ENCODE measurements at regions not wholly inside any gene's neighbourhood (a gene's known extent, or its start where the extent isn't known, plus 50 kb on each side); places are given as distances from the start of the nearest gene placed in this dataset.
"Not testable (repeated sequence)": the region's sequence is repeated elsewhere in the genome, so short reads cannot be mapped to it uniquely, and the experiment has no call there.

DNA sequence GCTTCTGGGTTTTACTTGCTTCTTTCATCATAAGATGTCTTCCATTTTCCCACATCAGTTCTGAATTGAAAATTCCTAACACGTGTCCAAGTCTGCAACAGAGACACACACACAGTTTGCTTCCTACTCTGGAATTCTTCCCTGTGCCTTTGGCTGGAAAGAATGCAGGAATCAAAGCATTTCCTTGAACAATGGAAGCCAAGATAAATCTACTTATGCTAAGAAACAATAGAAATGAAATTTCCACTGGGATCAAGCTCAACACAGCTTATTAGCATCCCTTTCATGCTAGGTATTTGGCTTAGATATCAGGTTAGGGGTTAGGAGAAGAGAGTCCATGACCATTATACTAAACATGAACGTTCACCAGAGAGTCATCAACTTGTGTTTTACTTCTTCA lies 101.1 kb upstream of the SCAF8 start:
- no peak for DNase-seq (ENCODE audit: low spot score)

DNA sequence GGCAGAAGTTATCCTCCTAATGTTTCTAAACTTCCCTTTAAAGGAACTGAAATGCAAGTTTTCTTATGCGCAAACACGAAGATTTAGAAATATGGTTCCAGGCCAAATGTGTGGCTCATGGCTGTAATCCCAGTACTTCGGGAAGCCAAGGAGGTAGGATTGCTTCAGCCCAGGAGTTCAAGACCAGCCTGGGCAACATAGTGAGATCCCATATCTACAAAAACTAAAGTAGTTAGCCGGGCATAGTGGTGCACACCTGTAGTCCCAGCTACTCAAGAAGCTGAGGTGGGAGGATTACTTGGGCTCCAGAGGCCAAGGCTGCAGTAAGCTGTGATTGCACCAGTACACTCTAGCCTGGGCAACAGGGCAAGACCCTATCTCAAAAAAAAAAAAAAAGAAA lies 95.8 kb upstream of the SCAF8 start:
- DNase-seq (ENCODE audit: low spot score) = no peak

DNA sequence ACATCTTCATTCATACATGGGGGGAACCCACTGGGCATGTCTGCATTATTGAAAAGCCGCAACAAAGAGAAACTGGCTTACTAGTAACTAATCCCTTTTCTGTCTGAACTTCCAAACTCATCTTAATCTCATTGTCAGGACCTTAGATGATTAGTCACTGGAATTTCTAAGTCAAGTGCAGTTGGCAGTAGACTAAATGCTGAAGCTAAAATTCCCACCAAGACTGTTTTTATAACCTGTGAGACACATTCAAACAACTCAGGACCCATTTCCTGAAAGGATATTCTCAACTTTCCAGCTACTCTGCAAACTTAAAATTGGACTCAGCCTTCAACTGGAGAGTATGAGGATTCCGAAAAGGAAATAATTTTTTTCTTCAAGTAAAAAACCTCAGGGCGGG lies 94.8 kb upstream of the SCAF8 start:
- DNase-seq (ENCODE audit: low spot score) = no peak

DNA sequence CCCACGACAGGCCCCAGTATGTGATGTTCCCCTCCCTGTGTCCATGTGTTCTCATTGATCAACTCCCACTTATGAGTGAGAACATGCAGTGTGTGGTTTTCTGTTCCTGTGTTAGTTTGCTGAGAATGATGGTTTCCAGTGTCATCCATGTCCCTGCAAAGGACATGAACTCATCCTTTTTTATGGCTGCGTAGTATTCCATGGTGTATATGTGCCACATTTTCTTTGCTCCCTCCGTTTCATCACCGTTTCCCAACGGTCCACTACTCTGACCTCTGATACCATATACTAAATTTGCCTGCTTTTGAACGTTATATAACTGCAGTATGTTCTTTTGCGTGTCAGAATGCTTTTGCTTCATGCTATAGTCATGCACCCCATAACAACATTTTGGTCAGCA lies 94.0 kb upstream of the SCAF8 start:
- DNase-seq (ENCODE audit: low spot score) = not testable (repeated sequence)

DNA sequence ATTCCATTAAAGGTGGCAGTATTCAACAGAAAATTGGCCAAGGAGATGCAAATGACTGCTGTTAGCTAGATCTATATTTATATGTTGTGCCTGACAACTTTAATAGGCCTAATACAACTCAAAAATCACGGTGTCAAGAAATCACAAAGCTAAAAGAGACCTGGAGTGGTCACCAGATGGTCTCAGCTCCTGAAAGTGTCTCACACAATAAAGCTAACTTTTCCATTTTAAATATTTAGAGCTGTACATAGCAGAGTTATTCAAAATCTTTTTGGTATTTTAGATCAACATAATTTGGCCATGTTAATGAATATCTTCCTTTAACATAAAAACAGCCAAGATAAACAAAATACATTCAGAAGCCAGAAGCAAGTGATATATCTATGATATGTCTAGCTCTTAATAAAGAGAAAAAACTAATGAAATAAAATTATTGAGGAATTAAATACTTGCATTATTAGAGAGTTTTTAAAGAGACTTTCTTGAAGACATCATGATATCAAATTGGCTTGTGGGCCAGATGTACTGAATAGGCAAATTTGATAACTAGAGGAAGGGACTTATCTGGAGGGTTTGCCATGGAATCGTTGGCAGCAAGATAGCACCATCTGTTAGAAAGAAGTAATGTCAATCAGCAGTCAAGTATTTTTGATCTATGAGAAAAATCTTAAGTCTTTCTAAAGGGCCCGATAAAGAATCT lies 84.9 kb upstream of the SCAF8 start:
- DNase-seq (ENCODE audit: low spot score) = no peak

DNA sequence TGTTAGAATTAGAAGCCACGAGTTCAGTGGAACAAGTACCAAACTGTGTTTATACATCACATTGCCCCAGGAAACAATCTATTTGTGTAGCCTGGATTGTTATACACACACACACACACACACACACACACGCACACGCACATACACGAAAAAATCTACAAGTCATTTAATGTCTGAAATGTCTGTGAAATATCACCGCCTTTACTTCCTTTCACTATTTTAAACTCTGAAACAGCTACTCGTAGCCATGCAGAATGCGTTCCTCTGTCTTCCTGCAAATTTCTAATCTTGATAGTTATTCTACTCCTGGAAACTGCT lies 84.4 kb upstream of the SCAF8 start:
- DNase-seq (ENCODE audit: low spot score) = no peak

DNA sequence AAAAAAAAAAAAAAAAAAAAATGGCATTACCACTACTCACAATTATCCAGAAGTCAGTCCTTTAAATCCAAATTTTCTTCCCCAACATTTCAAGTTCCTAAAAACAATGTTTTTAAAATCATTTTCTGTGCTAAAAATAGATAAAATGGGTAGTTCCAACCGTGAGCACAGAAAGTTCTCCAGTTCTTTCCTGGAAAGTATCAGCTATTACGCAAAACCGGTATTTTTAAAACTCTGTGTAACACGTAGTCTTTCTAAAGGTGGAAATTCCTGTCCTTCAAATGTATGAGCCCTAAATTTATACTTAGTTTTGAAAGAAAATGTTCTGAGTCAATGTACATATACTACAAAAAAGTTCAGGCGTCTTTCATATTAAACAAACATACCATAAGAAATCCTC lies 83.5 kb upstream of the SCAF8 start:
- no peak for DNase-seq (ENCODE audit: low spot score)

DNA sequence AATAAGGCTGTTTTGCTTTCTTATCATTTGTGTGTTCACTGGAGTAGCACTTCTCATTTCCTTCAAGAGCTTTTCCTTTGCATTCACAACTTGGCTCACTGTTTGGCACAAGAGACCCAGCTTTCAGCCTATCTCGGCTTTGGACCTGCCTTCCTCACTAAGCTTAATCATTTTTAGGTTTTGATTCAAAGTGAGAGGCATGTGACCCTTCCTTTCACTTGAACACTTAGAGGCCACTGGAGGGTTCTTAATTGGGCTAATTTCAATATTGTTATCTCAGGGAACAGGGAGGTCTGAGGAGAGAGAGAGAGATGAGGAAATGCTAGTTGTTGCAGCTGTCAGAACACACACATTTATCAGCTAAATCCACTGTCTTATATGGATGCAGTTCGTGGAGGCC lies 82.9 kb upstream of the SCAF8 start:
- no peak for DNase-seq (ENCODE audit: low spot score)

DNA sequence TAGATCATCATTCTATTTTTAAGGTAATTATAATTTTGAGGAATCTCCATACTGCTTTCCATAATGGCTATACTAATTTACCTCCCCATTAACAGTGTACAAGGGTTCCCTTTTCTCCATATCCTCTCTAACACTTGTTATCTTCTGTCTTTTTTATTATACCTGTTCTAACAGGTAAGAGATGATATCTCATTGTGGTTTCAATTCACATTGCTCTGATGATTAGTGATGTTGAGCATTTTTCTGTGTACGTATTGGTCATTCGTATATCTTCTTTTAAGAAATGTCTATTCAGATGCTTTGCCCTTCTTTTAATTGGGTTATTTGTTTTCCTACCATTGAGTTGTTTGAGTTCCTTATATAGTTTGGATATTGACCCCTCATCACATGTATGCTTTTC lies 81.6 kb upstream of the SCAF8 start:
- DNase-seq (ENCODE audit: low spot score) = no peak

DNA sequence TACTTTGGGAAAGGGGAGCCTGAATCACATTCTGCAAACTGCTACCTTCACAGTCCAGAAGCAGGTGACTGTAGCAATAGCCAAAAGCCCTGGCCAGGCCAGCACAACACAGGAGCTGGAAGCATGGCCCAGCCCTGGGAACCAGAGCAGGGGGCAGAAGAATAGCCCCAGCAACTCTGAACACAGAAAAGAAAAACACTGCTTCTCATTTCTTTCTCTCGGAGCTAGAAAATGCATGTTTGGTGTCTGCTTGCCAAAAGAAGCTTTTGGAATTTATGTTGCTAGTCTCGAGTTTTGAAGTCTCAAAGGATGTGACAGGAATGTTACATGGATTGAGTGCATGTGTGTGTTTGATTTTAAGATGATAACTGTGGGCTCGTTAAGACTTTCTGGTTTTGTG lies 79.8 kb upstream of the SCAF8 start:
- DNase-seq (ENCODE audit: low spot score) = no peak

DNA sequence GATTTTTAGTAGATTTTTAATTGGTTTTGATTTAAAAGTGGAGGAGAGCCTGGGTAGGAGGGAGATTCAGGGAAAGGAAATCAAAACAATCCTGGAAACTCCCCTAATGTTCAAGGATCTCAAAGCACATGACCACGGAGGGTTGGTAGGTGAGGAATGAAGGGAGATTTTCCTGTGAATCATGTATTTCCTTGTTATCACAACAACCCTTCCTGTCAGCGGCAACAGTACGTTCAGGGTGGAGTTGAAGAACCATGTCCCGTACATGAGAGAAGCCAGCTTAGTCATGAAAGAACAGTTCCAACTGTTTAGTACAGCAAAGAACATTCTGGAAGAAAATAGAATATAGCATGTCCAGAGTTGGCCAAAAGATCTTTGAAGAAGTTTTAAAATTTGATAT lies 79.4 kb upstream of the SCAF8 start:
- no peak for DNase-seq (ENCODE audit: low spot score)

DNA sequence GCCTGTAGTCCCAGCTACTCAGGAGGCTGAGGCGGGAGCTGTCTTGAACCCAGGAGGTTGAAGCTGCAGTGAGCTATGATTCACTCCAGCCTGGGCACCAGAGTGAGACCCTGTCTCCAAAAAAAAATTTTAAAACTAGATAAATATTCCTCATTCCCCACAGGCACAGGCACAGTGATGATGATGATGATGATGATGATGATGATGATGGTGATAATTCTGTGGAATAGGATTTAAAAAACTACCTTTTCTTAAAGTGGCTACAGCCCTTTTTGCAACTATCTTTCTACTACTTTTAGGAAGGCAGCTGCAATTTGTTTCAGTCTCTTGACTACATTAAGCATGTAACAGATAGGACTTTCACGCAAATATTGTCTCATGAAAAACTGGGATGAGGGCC lies 76.6 kb upstream of the SCAF8 start:
- DNase-seq (ENCODE audit: low spot score) = no peak

DNA sequence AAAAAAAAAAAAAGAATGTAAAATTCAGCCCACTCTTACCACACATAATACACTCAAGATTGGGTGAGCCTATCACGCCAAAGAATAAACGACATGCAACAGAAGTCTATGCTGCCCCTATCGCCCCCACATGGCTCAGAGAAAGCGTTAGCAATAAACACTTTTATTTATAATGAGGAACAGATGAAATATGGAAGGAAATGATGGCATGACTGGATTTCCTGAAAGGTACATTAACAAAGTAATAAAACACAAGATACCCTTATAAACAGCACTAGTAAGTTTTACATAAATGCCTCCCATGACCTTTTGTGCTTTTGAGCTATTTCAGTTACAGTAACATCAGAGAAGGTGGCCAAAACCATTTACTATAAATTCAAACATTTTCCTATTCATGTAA lies 71.4 kb upstream of the SCAF8 start:
- no peak for DNase-seq (ENCODE audit: low spot score)

DNA sequence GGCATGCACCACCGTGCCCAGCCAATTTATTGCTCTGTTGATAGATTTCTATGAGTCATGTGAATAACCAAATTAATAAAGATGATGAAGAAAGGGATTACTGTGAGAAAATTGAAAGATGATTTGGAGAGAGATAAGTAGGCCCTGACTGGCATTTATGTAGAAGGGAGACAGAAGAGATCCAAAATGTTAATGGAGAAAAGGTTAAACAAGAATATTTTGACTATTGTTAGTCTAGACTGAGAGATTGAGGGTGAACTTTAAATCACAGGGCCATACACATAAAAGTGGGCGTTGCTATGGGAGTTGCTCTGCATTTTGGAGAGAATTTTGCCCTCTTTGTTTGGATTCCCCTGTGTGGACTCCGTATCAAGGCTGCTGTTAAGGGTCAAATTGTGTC lies 68.9 kb upstream of the SCAF8 start:
- no peak for DNase-seq (ENCODE audit: low spot score)

DNA sequence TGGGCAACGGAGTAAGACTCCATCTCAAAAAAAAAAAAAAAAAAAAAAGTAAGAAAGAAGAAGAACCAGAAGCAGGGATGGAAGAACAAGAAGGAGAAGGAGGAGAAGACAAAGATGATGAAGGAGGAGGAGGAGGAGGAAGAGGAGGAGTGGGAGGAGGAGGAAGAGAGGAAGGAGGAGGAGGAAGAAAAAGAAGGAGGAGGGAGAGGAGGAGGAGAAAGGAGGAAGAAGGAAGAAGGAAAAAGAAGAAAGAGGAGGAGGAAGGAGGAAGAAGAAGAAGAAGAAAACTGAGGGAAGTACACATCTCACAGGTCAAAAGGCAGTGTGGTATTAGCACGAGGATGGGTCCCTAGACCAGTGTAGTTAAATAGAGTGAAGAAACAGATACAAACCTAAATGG lies 65.1 kb upstream of the SCAF8 start:
- DNase-seq (ENCODE audit: low spot score) = no peak

DNA sequence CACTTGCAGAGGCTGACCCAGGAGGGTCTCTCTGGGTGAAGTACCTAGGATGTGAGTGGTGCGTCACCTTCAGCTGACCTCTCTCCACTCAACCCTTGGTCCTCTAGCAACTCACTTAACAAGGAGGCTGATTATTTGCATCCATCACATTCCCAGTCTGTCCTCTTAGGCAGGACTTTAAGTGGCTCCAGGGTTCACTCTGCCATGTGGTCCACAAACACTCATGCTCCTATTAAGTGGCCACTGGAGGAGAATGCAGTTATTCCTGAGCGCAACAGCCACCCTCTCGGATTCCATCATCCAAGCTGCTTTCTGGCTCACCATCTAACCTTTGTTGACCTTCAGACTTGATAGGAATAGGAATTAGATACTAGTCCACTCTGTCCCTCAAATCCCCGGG lies 61.1 kb upstream of the SCAF8 start:
- no peak for DNase-seq (ENCODE audit: low spot score)

DNA sequence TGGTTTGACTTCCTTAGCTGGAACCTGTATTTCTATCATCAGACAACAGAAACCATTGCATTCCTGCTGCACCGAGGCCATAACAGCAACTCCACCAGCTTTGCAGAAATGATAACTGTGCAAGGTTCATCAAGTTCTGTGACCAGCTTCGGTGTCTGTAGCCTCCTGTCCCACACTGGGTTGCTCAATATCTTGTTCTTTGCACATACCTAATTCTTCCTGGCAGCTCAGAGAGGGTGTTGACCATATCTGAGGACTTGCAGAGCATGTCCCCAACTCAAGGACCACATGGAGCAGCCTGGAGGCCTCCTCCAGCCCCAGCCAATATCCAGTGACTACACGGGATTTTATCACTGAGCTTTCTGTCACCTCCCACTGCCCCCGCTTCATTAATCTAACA lies 59.3 kb upstream of the SCAF8 start:
- no peak for DNase-seq (ENCODE audit: low spot score)

DNA sequence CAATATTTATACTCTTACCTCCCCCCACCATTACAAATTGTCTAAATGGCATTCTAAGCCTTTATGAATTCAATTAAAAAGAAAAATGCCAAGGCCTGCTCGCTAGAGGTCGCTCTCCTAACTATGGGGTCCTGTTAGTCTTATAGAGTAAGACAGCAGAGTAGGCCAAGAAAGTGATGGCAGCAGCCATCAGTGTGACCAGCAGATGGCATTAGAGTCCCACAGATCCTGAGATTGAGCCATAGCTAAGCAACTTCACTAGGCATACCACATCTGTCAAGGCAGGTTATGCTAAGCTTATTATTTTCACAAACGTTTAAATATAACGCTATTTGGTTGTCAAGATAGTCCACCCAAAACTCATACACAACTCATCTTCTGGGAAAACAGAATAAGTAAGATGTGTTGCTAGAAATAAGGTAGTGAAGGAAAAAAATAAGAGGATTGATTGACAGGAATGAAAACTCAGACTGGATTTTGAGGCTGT lies 57.6 kb upstream of the SCAF8 start:
- peak; percentile 90 for DNase-seq (ENCODE audit: low spot score)

DNA sequence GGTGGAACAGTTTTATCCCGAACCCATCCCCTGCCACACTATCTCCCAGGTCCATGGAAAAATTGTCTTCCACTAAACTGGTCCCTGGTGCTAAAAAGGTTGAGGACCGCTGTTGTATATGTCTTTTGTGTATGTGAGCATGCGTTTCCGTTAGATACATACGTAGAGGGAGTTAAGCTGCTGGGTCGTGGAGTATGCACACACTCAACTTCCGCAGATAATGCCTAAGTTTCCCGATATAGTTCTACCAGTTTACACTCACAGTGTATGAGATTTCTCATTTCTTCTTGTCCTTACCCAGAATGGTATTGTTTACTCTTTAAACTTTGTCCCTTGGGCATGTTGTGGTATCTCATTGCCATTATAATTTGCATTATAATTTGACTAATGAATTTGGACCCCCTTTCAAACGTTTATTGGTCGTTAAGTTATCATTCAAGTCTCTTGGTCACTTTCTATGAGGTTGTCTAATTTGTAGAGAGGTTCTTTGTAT lies 50.5 kb upstream of the SCAF8 start:
- peak; percentile 61 for DNase-seq (ENCODE audit: low spot score)
